Fibroblast of the aortic adventitia (primary cell): ENCODE measurements at regions not wholly inside any gene's neighbourhood (a gene's known extent, or its start where the extent isn't known, plus 50 kb on each side); places are given as distances from the start of the nearest gene placed in this dataset.

Experiments used
- DNase-seq: peaks from one replicate; pipeline ENCODE4 v3.0.0-alpha.2; 2010; ENCODE audit warnings: low read depth
- H3K4me3 ChIP-seq: 2 replicates; pipeline ENCODE4 v1.5.1; 2011; ENCODE audit warnings: low read depth, mild to moderate bottlenecking, control low read depth, low read length, moderate library complexity
- TF ChIP-seq, protein P1 (sequence below): IDR thresholded peaks from 2 replicates; pipeline ENCODE4 v1.5.1; 2011; ENCODE audit warnings: mild to moderate bottlenecking, low read length, control low read depth, inconsistent platforms; ENCODE audit not compliant: insufficient read depth

GRCh38 chr11:86184728-86185380 lies 59.7 kb upstream of the EED start:
- no peak overlapping the region for H3K4me3 ChIP-seq
- no peak for DNase-seq
- TF ChIP-seq, protein P1, sequence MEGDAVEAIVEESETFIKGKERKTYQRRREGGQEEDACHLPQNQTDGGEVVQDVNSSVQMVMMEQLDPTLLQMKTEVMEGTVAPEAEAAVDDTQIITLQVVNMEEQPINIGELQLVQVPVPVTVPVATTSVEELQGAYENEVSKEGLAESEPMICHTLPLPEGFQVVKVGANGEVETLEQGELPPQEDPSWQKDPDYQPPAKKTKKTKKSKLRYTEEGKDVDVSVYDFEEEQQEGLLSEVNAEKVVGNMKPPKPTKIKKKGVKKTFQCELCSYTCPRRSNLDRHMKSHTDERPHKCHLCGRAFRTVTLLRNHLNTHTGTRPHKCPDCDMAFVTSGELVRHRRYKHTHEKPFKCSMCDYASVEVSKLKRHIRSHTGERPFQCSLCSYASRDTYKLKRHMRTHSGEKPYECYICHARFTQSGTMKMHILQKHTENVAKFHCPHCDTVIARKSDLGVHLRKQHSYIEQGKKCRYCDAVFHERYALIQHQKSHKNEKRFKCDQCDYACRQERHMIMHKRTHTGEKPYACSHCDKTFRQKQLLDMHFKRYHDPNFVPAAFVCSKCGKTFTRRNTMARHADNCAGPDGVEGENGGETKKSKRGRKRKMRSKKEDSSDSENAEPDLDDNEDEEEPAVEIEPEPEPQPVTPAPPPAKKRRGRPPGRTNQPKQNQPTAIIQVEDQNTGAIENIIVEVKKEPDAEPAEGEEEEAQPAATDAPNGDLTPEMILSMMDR: no peak

DNA sequence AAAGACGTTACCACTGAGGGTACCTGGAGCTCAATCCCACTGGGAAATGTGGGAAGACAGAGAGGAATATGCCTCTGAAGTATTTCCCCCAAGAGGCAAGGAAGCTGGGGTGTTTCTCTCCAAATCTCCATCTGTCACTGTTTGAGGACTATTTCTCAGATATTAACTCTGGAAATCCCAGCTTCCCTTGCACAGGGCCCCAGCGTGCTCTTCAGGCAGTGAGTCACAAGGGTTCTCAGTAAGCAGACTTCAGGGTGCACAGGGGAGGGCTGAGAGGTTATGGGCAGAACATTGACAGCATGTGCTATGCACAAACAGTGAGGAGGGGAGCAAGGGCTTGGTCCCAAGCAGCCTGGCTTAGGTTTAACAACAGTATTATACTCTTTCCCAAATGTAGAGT lies 60.9 kb upstream of the EED start:
- DNase-seq: no peak
- H3K4me3 ChIP-seq: no peak overlapping the region
- TF ChIP-seq, protein P1: no peak

DNA sequence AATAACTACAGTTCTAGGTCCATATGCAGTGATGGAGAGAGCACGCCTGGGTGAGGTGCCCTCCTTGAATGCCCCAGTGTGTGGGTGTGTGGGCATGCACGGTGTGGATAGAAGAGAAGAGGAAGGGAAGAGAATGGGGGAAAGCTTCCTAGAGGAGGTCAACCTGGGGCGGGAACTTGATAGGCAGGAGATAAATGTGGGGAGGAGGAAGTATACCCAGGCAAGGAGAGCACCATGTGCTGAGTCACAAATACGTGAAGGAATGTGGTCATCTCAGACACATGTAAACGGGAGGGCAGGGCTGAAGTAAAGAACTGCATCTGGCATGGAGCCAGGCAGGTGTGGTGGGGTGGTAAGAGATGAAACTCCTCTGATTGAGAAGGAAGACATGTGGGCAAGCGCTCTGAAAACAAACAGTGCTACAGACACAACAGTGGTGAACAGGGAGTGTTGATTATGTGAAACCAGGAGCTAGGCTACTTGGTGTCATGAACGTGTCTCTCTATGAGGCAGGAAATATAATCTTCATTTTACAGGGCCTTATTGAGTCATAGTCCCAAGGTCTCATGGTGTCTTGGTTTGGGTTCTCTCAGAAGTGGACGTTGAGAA lies 61.5 kb upstream of the EED start:
- DNase-seq: no peak
- H3K4me3 ChIP-seq: no peak overlapping the region
- TF ChIP-seq, protein P1: no peak

DNA sequence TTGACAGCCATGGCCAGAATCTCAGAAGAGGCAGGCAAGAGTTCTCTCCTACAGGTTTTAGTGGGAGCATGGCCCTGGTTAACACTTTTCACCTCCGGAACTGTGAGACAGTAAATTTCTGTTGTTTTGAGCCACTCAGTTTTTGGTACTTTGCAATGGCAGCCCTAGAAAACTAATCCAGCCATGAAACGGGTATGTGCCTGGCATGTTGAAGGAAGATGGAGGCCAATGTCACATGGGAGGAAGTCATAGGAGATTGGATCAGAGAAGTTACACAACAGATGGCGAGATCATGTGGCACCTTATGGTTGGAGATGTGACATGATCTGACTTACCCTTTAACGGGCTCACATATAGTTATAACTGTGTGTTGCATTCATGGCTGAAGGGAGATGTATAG lies 63.2 kb upstream of the EED start:
- no peak overlapping the region for H3K4me3 ChIP-seq
- no peak for DNase-seq

GRCh38 chr11:86180851-86181250 lies 63.7 kb upstream of the EED start:
- TF ChIP-seq, protein P1: no peak
- H3K4me3 ChIP-seq: no peak overlapping the region
- no peak for DNase-seq

More for the DNA sequence above, 63.2 kb upstream of the EED start:
- TF ChIP-seq, protein P1: no peak

- no peak for DNase-seq
- TF ChIP-seq, protein P1: no peak
- no peak overlapping the region for H3K4me3 ChIP-seq
Observed at GRCh38 chr11:86180423-86180822, 64.1 kb upstream of the EED start.

- no peak for DNase-seq
- H3K4me3 ChIP-seq: no peak overlapping the region
- TF ChIP-seq, protein P1: no peak
Observed at GRCh38 chr11:86179646-86180064, 64.9 kb upstream of the EED start.
